Neural cell (in vitro differentiated cells): ENCODE measurements at regions not wholly inside any gene's neighbourhood (a gene's known extent, or its start where the extent isn't known, plus 50 kb on each side); places are given as distances from the start of the nearest gene placed in this dataset.

ENCODE experiments used
- CTCF ChIP-seq: fragments of 450-650 bp; IDR thresholded peaks from 2 replicates; pipeline ENCODE4 v1.5.1; 2014; ENCODE audit warnings: antibody characterized with exemption, mild to moderate bottlenecking, moderate library complexity; ENCODE audit not compliant: poor library complexity, severe bottlenecking
- EP300 ChIP-seq: fragments of 450-650 bp; conservative IDR thresholded peaks from 2 replicates; pipeline ENCODE4 v1.6.1; 2014; ENCODE audit warnings: antibody characterized with exemption, mild to moderate bottlenecking, moderate library complexity; ENCODE audit not compliant: poor library complexity, severe bottlenecking
- EZH2 ChIP-seq: fragments of 200-600, 300-800 bp; shearing (Covaris generic), sonication (generic); IDR thresholded peaks from 2 replicates; pipeline ENCODE4 v1.6.1; 2014; ENCODE audit warnings: antibody characterized with exemption, low read length, borderline replicate concordance, mild to moderate bottlenecking; ENCODE audit not compliant: insufficient read depth, poor library complexity, severe bottlenecking
- MXI1 ChIP-seq: fragments of 450-650 bp; conservative IDR thresholded peaks from 2 replicates; pipeline ENCODE4 v1.6.1; 2014; ENCODE audit warnings: antibody characterized with exemption, mild to moderate bottlenecking; ENCODE audit not compliant: poor library complexity, severe bottlenecking
- POLR2AphosphoS5 ChIP-seq: IDR thresholded peaks from 2 replicates; pipeline ENCODE4 v1.6.1; 2012
- RAD21 ChIP-seq: fragments of 450-650 bp; conservative IDR thresholded peaks from 2 replicates; pipeline ENCODE4 v1.6.1; 2014; ENCODE audit warnings: antibody characterized with exemption, mild to moderate bottlenecking, moderate library complexity
- REST ChIP-seq: IDR thresholded peaks from 2 replicates; pipeline ENCODE4 v1.6.1; 2012; ENCODE audit warnings: borderline replicate concordance
- TAF1 ChIP-seq: IDR thresholded peaks from 2 replicates; pipeline ENCODE4 v1.6.1; 2012; ENCODE audit warnings: low read depth

GRCh38 chr9:80107931-80108660 is 536.3 kb downstream of the TLE4 start:
- no peak for TF ChIP-seq CTCF
- TF ChIP-seq POLR2AphosphoS5 = no peak
- TF ChIP-seq RAD21 = no peak
- TF ChIP-seq EZH2 = no peak
- no peak for TF ChIP-seq REST
- TF ChIP-seq EP300 = no peak
- TF ChIP-seq MXI1 = no peak
- TF ChIP-seq TAF1 = no peak
